Lower leg skin (tissue), 4 donors: ENCODE measurements at regions not wholly inside any gene's neighbourhood (a gene's known extent, or its start where the extent isn't known, plus 50 kb on each side); places are given as distances from the start of the nearest gene placed in this dataset.

Source experiments
- DNase-seq, 2 donors: peaks; one replicate each; pipeline ENCODE4 v3.0.0-alpha.2; 2019; ENCODE audit warnings: low spot score in 2 of 2
- H3K4me3 ChIP-seq: fragments of 200-600 bp; sonication (generic); 2 replicates; pipeline ENCODE4 v1.5.1; 2017; ENCODE audit warnings: mild to moderate bottlenecking, low read depth; ENCODE audit not compliant: poor library complexity, severe bottlenecking
- CTCF ChIP-seq, 3 donors: fragments of 450-650 bp; IDR thresholded peaks; one replicate each; pipeline ENCODE4 v1.5.1; 2016; ENCODE audit warnings: antibody characterized with exemption in 3 of 3, mild to moderate bottlenecking in 3 of 3, moderate library complexity in 2 of 3
- POLR2A ChIP-seq, 2 donors: fragments of 450-650 bp; IDR thresholded peaks; one replicate each; pipeline ENCODE4 v1.6.1; 2016 to 2017; ENCODE audit warnings: antibody characterized with exemption in 2 of 2, mild to moderate bottlenecking in 1 of 2, moderate library complexity in 1 of 2
- WGBS, 2 donors: methylation state at CpG; one replicate each; pipeline ENCODE4 v1.1.5; 2018; 5-methylcytosine and 5-hydroxymethylcytosine counted together
- intact Hi-C: fragments of 100-400 bp; cut with DNase I; formaldehyde crosslinking; loops from one replicate; pipeline ENCODE4 v1.15.0; 2023; ENCODE audit warnings: low total_unique reads

GRCh38 chr2:177108890-177109289 is 103.7 kb upstream of the HNRNPA3 start:
- intact Hi-C loops: no loop called here
- DNase-seq: no peak
- TF ChIP-seq CTCF (IDR thresholded peaks at IDR 0.05): no peak
- no peak for TF ChIP-seq POLR2A (IDR thresholded peaks at IDR 0.05)
- WGBS, 2 donors: 76 to 78% methylated on average over 2 of the region's 2 CpGs
- no peak overlapping the region for H3K4me3 ChIP-seq

GRCh38 chr2:177114712-177115111 is 97.9 kb upstream of the HNRNPA3 start:
- TF ChIP-seq CTCF (IDR thresholded peaks at IDR 0.05) (no peak), POLR2A (IDR thresholded peaks at IDR 0.05) (no peak)
- H3K4me3 ChIP-seq: no peak overlapping the region
- intact Hi-C loops: no loop called here
- 92 to 95% methylated on average over 5 of the region's 5 CpGs for WGBS, 2 donors
- DNase-seq: no peak

- WGBS, 2 donors: 89 to 91% methylated on average over 3 of the region's 3 CpGs
- no peak for DNase-seq
- no peak overlapping the region for H3K4me3 ChIP-seq
- intact Hi-C loops: no loop called here
- TF ChIP-seq CTCF (IDR thresholded peaks at IDR 0.05): no peak
- no peak for TF ChIP-seq POLR2A (IDR thresholded peaks at IDR 0.05)
These were observed 94.8 kb upstream of the HNRNPA3 start for GRCh38 chr2:177117755-177118154.

- 64 to 76% methylated on average over 2 of the region's 2 CpGs for WGBS, 2 donors
- intact Hi-C loops: no loop called here
- TF ChIP-seq POLR2A (IDR thresholded peaks at IDR 0.05) (no peak), CTCF (IDR thresholded peaks at IDR 0.05) (no peak)
- no peak overlapping the region for H3K4me3 ChIP-seq
- DNase-seq: no peak
These were observed 94.0 kb upstream of the HNRNPA3 start for GRCh38 chr2:177118636-177119035.

- no peak for DNase-seq
- H3K4me3 ChIP-seq: no peak overlapping the region
- TF ChIP-seq CTCF (IDR thresholded peaks at IDR 0.05): no peak
- no peak for TF ChIP-seq POLR2A (IDR thresholded peaks at IDR 0.05)
- intact Hi-C loops: no loop called here
- WGBS, 2 donors: 96 to 97% methylated on average over 5 of the region's 5 CpGs
These were observed 93.5 kb upstream of the HNRNPA3 start for GRCh38 chr2:177119099-177119498.

- no peak for DNase-seq
- 71 to 91% methylated on average over 1 of the region's 1 CpG for WGBS, 2 donors
- no peak for TF ChIP-seq CTCF (IDR thresholded peaks at IDR 0.05)
- no peak for TF ChIP-seq POLR2A (IDR thresholded peaks at IDR 0.05)
- intact Hi-C loops: no loop called here
- no peak overlapping the region for H3K4me3 ChIP-seq
These were observed 89.5 kb upstream of the HNRNPA3 start for GRCh38 chr2:177123048-177123447.
